CD4-positive, alpha-beta T cell treated with Interleukin-4 for 1 hour (primary cell): ENCODE measurements at regions not wholly inside any gene's neighbourhood (a gene's known extent, or its start where the extent isn't known, plus 50 kb on each side); places are given as distances from the start of the nearest gene placed in this dataset.
A peak's percentile ranks its signal among the peaks of the same experiment; 100 is the strongest.

Experiments
- DNase-seq, 2 donors: peaks; one replicate each; pipeline ENCODE4 v3.0.0-alpha.2; 2020 to 2022

GRCh38 chr5:35359859-35360258, 129.6 kb upstream of the PRLR start:
- no peak for DNase-seq

- no peak for DNase-seq
These were observed 127.7 kb upstream of the PRLR start for GRCh38 chr5:35357973-35358372.

GRCh38 chr5:35356725-35357124, 126.4 kb upstream of the PRLR start:
- DNase-seq, result no peak

- DNase-seq, result no peak
These were observed 124.5 kb upstream of the PRLR start for GRCh38 chr5:35354751-35355150.

GRCh38 chr5:35345222-35345621, 114.9 kb upstream of the PRLR start:
- no peak for DNase-seq

GRCh38 chr5:35342664-35343063, 112.4 kb upstream of the PRLR start:
- DNase-seq, result no peak

GRCh38 chr5:35341189-35341588, 110.9 kb upstream of the PRLR start:
- no peak for DNase-seq

- no peak for DNase-seq
These were observed 109.4 kb upstream of the PRLR start for GRCh38 chr5:35339616-35340100.

GRCh38 chr5:35339006-35339405, 108.7 kb upstream of the PRLR start:
- DNase-seq, result no peak

GRCh38 chr5:35338157-35338453, 107.8 kb upstream of the PRLR start:
- no peak for DNase-seq

GRCh38 chr5:35337340-35338156, 107.3 kb upstream of the PRLR start:
- no peak for DNase-seq

GRCh38 chr5:35336230-35336629, 105.9 kb upstream of the PRLR start:
- DNase-seq, result no peak

GRCh38 chr5:35335752-35336151, 105.5 kb upstream of the PRLR start:
- DNase-seq, result no peak

- DNase-seq, result no peak
These were observed 103.1 kb upstream of the PRLR start for GRCh38 chr5:35333366-35333765.

- no peak for DNase-seq
These were observed 102.0 kb upstream of the PRLR start for GRCh38 chr5:35331956-35332950.

GRCh38 chr5:35325836-35326235, 95.5 kb upstream of the PRLR start:
- DNase-seq, result no peak

- no peak for DNase-seq
These were observed 94.4 kb upstream of the PRLR start for GRCh38 chr5:35324679-35325078.

- DNase-seq, result no peak
These were observed 93.9 kb upstream of the PRLR start for GRCh38 chr5:35324201-35324600.

GRCh38 chr5:35320029-35320428, 89.7 kb upstream of the PRLR start:
- no peak for DNase-seq

- peak; percentile 25 to 82 for DNase-seq
These were observed 89.2 kb upstream of the PRLR start for GRCh38 chr5:35319333-35320002.

- DNase-seq, result no peak
These were observed 87.3 kb upstream of the PRLR start for GRCh38 chr5:35317586-35317985.

GRCh38 chr5:35316611-35317274, 86.5 kb upstream of the PRLR start:
- no peak for DNase-seq

GRCh38 chr5:35313291-35313690, 83.0 kb upstream of the PRLR start:
- DNase-seq, result no peak
